ENCODE measurements at regions not wholly inside any gene's neighbourhood (a gene's known extent, or its start where the extent isn't known, plus 50 kb on each side); places are given as distances from the start of the nearest gene placed in this dataset.

DNA sequence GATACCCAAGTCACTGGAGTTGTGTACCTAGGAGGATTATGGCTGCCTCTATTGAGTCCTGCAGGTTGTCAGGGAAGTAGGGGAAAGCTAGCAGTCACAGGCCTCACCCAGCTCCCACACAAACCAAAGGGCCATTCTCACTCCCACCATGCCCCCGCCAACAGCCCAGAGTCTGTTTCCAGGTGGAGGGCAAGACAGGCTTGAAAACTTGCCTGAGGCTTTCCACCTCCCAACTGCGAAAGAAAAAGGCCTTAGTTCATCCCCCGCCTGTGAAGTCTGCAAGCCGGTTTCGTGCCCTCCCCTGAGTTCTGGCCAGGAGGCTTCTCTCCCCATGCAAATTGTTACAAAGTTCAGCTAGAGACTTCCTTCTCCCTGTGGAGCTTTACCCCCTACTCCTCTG is 270.3 kb downstream of the TXNL1 start:
- TF ChIP-seq HDAC6 (IDR thresholded peaks at IDR 0.05; ENCODE audit: unreplicated experiment) (no peak), RFX5 (IDR thresholded peaks at IDR 0.05; ENCODE audit: low read depth, low read length) (no peak), ZNF274 (IDR thresholded peaks at IDR 0.05; ENCODE audit: insufficient read depth, insufficient read length) (no peak), CREM (IDR thresholded peaks at IDR 0.05; ENCODE audit: low read depth) (no peak), HDGF (IDR thresholded peaks at IDR 0.05) (no peak)
- TF ChIP-seq, protein P1, sequence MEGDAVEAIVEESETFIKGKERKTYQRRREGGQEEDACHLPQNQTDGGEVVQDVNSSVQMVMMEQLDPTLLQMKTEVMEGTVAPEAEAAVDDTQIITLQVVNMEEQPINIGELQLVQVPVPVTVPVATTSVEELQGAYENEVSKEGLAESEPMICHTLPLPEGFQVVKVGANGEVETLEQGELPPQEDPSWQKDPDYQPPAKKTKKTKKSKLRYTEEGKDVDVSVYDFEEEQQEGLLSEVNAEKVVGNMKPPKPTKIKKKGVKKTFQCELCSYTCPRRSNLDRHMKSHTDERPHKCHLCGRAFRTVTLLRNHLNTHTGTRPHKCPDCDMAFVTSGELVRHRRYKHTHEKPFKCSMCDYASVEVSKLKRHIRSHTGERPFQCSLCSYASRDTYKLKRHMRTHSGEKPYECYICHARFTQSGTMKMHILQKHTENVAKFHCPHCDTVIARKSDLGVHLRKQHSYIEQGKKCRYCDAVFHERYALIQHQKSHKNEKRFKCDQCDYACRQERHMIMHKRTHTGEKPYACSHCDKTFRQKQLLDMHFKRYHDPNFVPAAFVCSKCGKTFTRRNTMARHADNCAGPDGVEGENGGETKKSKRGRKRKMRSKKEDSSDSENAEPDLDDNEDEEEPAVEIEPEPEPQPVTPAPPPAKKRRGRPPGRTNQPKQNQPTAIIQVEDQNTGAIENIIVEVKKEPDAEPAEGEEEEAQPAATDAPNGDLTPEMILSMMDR (IDR thresholded peaks at IDR 0.05 in 2 of 3, conservative IDR thresholded peaks at IDR 0.05 in 1 of 3; ENCODE audit: control insufficient read depth in 2 of 3, extremely low read depth in 1 of 3, insufficient read depth in 1 of 3, low read depth in 3 of 3, low read length in 3 of 3): no peak
